K562 (cell line): ENCODE measurements at regions not wholly inside any gene's neighbourhood (a gene's known extent, or its start where the extent isn't known, plus 50 kb on each side); places are given as distances from the start of the nearest gene placed in this dataset.

ENCODE experiments used
- ATAC-seq: fragments of 200-7000 bp; cut with Tn5 transposase; 3 replicates; pipeline ENCODE4 v1.9.1; 2020; ENCODE audit warnings: moderate library complexity
- BruUV-seq: library from RNA; stranded (reverse); fragments of 400-500 nt; replicated peaks from 2 replicates; lab custom pipeline; 2021; lab: Mats Ljungman, UMichigan
- CTCF ChIA-PET: fragments of 300-600 bp; formaldehyde crosslinking; extraction: SDS; loops from one replicate; lab custom pipeline; 2021; ENCODE audit warnings: low intra/inter-chr PET ratio; lab: Yijun Ruan, JAX
- POLR2A ChIA-PET: fragments of 300-600, 350-650 bp; sonication (Branson Sonifier 250); formaldehyde crosslinking; extraction: SDS; loops from one replicate; lab custom pipeline; 2021; ENCODE audit warnings: antibody characterized with exemption, inconsistent platforms; lab: Yijun Ruan, JAX
- DNase-seq, 4 experiments: peaks; one replicate each; pipeline versions ENCODE4 v3.0.0 to v3.0.0-alpha.2; 2011 to 2018; ENCODE audit warnings: low spot score in 3 of 4, mixed read lengths in 3 of 4; ENCODE audit errors: extremely low read depth in 1 of 4
- FAIRE-seq: peaks from 2 replicates; lab custom pipeline; 2011; peaks lifted over from hg19 to GRCh38; lab: Jason Lieb, UNC
- H2AFZ ChIP-seq: 2 replicates; pipeline ENCODE4 v1.6.0; 2011; ENCODE audit warnings: low read depth, low read length, control low read depth, inconsistent platforms
- H3K27ac ChIP-seq: fragments of 200-600 bp; 3 replicates; pipeline ENCODE4 v1.8.0; 2011; ENCODE audit warnings: low read depth, mild to moderate bottlenecking, control low read depth, inconsistent platforms, low read length, moderate library complexity, mixed read lengths; ENCODE audit errors: extremely low read depth
- H3K27me3 ChIP-seq, 2 experiments: fragments of 300-600 bp in 1 of 2; 2 replicates in 1 of 2; 3 replicates in 1 of 2; pipeline versions ENCODE4 v1.6.0 to v1.8.0; 2011; ENCODE audit warnings: inconsistent platforms in 2 of 2, low read length in 2 of 2, mild to moderate bottlenecking in 1 of 2, mixed read lengths in 1 of 2, moderate library complexity in 1 of 2; ENCODE audit not compliant: control insufficient read depth in 2 of 2, insufficient read depth in 2 of 2
- H3K36me3 ChIP-seq: fragments of 300-600 bp; 3 replicates; pipeline ENCODE4 v1.8.0; 2011; ENCODE audit warnings: mild to moderate bottlenecking, low read length, inconsistent platforms; ENCODE audit not compliant: control insufficient read depth, insufficient read depth
- H3K4me1 ChIP-seq, 2 experiments: fragments of 200-600 bp in 1 of 2; replicated peaks in 1 of 2; 2 replicates in 1 of 2; 3 replicates in 1 of 2; pipeline versions ENCODE4 v1.5.1 to v1.8.0; 2011; ENCODE audit warnings: inconsistent platforms in 2 of 2, low read length in 2 of 2, mild to moderate bottlenecking in 1 of 2, mixed read lengths in 1 of 2, moderate library complexity in 1 of 2; ENCODE audit not compliant: control insufficient read depth in 2 of 2, insufficient read depth in 2 of 2
- H3K4me2 ChIP-seq: 2 replicates; pipeline ENCODE4 v1.6.1; 2011; ENCODE audit warnings: low read length, control low read depth, inconsistent platforms, mixed read lengths; ENCODE audit not compliant: insufficient read depth
- H3K4me3 ChIP-seq: fragments of 200-600 bp; sonication (generic), shearing (Covaris generic); 2 replicates; pipeline ENCODE4 v1.5.1; 2016; ENCODE audit warnings: control low read depth, inconsistent platforms
- H3K79me2 ChIP-seq: fragments of 200-600 bp; 3 replicates; pipeline ENCODE4 v1.8.0; 2011; ENCODE audit warnings: low read length, inconsistent platforms; ENCODE audit not compliant: control insufficient read depth, insufficient read depth
- H3K9ac ChIP-seq, 2 experiments: 2 replicates each; pipeline versions ENCODE4 v1.6.0 to v1.6.1; 2011; ENCODE audit warnings: low read depth in 2 of 2, low read length in 2 of 2, control low read depth in 1 of 2, inconsistent platforms in 1 of 2, mild to moderate bottlenecking in 1 of 2, mixed read lengths in 1 of 2; ENCODE audit not compliant: insufficient read depth in 1 of 2
- H3K9me1 ChIP-seq: one replicate; pipeline ENCODE4 v1.6.0; 2011; ENCODE audit warnings: inconsistent platforms, mild to moderate bottlenecking, low read length, moderate library complexity; ENCODE audit not compliant: control insufficient read depth, insufficient read depth
- H3K9me3 ChIP-seq: replicated peaks from 2 replicates; pipeline ENCODE4 v1.5.1; 2011; ENCODE audit warnings: low read depth, low read length, inconsistent platforms; ENCODE audit not compliant: control insufficient read depth, insufficient read depth
- H4K20me1 ChIP-seq: replicated peaks from 2 replicates; pipeline ENCODE4 v1.6.1; 2011; ENCODE audit warnings: low read length, inconsistent platforms, mixed read lengths; ENCODE audit not compliant: control insufficient read depth, insufficient read depth
- CREB3 ChIP-seq: fragments of 450-650 bp; conservative IDR thresholded peaks from 2 replicates; pipeline ENCODE4 v1.6.1; 2016; ENCODE audit warnings: missing genetic modification characterization, low read depth, mild to moderate bottlenecking, missing compliant biosample characterization, moderate library complexity
- EWSR1 ChIP-seq: fragments of 450-650 bp; IDR thresholded peaks from 2 replicates; pipeline ENCODE4 v1.6.1; 2018; ENCODE audit warnings: borderline replicate concordance, mild to moderate bottlenecking, low read depth, moderate library complexity; ENCODE audit not compliant: partially characterized antibody
- EZH2 ChIP-seq: IDR thresholded peaks from 2 replicates; pipeline ENCODE4 v1.6.1; 2012; ENCODE audit warnings: low read depth, mild to moderate bottlenecking, inconsistent platforms, low read length, borderline replicate concordance
- GTF2B ChIP-seq: IDR thresholded peaks from 2 replicates; pipeline ENCODE4 v1.6.1; 2011; ENCODE audit not compliant: insufficient read length; ENCODE audit errors: extremely low read depth
- ILF3 ChIP-seq: fragments of 450-650 bp; IDR thresholded peaks from 2 replicates; pipeline ENCODE4 v1.6.1; 2018; ENCODE audit warnings: antibody characterized with exemption, mild to moderate bottlenecking, moderate library complexity, borderline replicate concordance
- NCOA6 ChIP-seq: fragments of 450-650 bp; IDR thresholded peaks from 2 replicates; pipeline ENCODE4 v1.6.1; 2017; ENCODE audit warnings: mild to moderate bottlenecking
- NR0B1 ChIP-seq: fragments of 450-650 bp; IDR thresholded peaks from one replicate; pipeline ENCODE4 v1.6.1; 2018; ENCODE audit warnings: mild to moderate bottlenecking, moderate library complexity; ENCODE audit not compliant: partially characterized antibody
- RAD21 ChIP-seq, 2 experiments: fragments of 250-450 bp in 1 of 2; fragments of 450-650 bp in 1 of 2; sonication (Bioruptor Pico) in 1 of 2; formaldehyde crosslinking in 1 of 2; IDR thresholded peaks in 1 of 2; conservative IDR thresholded peaks in 1 of 2; 2 replicates each; pipeline versions ENCODE4 v1.4.0 to v1.8.0; 2020 to 2022; ENCODE audit warnings: mild to moderate bottlenecking in 2 of 2, moderate library complexity in 1 of 2
- RB1 ChIP-seq: fragments of 450-650 bp; IDR thresholded peaks from 2 replicates; pipeline ENCODE4 v1.6.1; 2017; ENCODE audit warnings: low read depth, mild to moderate bottlenecking
- RFX7 ChIP-seq: fragments of 250-450 bp; sonication (Bioruptor Pico); IDR thresholded peaks from 2 replicates; pipeline ENCODE4 v1.5.1; 2021; ENCODE audit warnings: mild to moderate bottlenecking
- SMARCB1 ChIP-seq: IDR thresholded peaks from 2 replicates; pipeline ENCODE4 v1.6.1; 2011; ENCODE audit warnings: improper control_type of control experiment, low read depth; ENCODE audit not compliant: insufficient read length
- ZBTB26 ChIP-seq: fragments of 450-650 bp; formaldehyde crosslinking; IDR thresholded peaks from 2 replicates; pipeline ENCODE4 v1.4.0; 2022; ENCODE audit warnings: missing genetic modification characterization
- ZNF143 ChIP-seq: sonication (generic); formaldehyde crosslinking; IDR thresholded peaks from 2 replicates; pipeline ENCODE4 v1.9.0; 2022; ENCODE audit warnings: mild to moderate bottlenecking, missing genetic modification reagents
- ZNF212 ChIP-seq: fragments of 450-650 bp; formaldehyde crosslinking; IDR thresholded peaks from 2 replicates; pipeline ENCODE4 v1.4.0; 2020; ENCODE audit warnings: mild to moderate bottlenecking
- WGBS: fragments of 100-300 bp; shearing (Covaris generic); methylation state at CpG from one replicate; pipeline ENCODE4 v1.1.6; 2016; ENCODE audit warnings: low coverage, mixed read lengths; ENCODE audit not compliant: insufficient coverage; ENCODE audit errors: missing lambda C conversion rate; 5-methylcytosine and 5-hydroxymethylcytosine counted together
- in situ Hi-C: fragments of 300-500 bp; cut with MboI; formaldehyde crosslinking; loops from 4 replicates; pipeline ENCODE4 v1.15.0; 2018; ENCODE audit warnings: inconsistent platforms, mixed read lengths
- intact Hi-C: fragments of 100-400 bp; cut with micrococcal nuclease; formaldehyde crosslinking; loops from 2 replicates; pipeline ENCODE4 v1.14.2; 2022

- TF ChIP-seq NR0B1 (no peak), EWSR1 (no peak), RAD21 (CRISPR knock-in tag; conservative IDR thresholded peaks at IDR 0.05 in 1 of 2, IDR thresholded peaks at IDR 0.05 in 1 of 2) (no peak), SMARCB1 (no peak)
Observed at GRCh38 chr13:59422646-59423045, 741.1 kb downstream of the DIAPH3 start (continued).

- Histone ChIP-seq H3K9me1 (no peaks in the 10 kb centered on the region), H3K27ac (no peak overlapping the region), H3K4me3 (no peak overlapping the region), H3K36me3 (no peaks in the 10 kb centered on the region), H3K9me3 (no peaks in the 10 kb centered on the region), H2AFZ (no peak overlapping the region), H3K79me2 (no peaks in the 10 kb centered on the region), H3K4me1 (no peaks in the 10 kb centered on the region), H3K9ac (no peak overlapping the region), H4K20me1 (no peaks in the 10 kb centered on the region), H3K4me2 (no peak overlapping the region), H3K27me3 (peaks cover 0 to 8% of the 10 kb centered on the region in 2 experiments; a peak in 1 of 5 replicates)
- intact Hi-C loops (no loop called here), in situ Hi-C loops (no loop called here)
- no TSS peak for BruUV-seq
- CTCF ChIA-PET = no interaction called here
- WGBS = 2% methylated on average over 4 of the region's 4 CpGs
- DNase-seq (no peak), FAIRE-seq (no peak), ATAC-seq (no peak)
- POLR2A ChIA-PET = interaction anchor here (0.8 kb wide), 1 partner anchor 25 kb away, joined by 3 read pairs; no protein-coding TSS in a partner anchor
- no peak for TF ChIP-seq ZNF143 (CRISPR knock-in tag)
- no peak for TF ChIP-seq CREB3 (tag)
- TF ChIP-seq EZH2 = no peak
- TF ChIP-seq ZBTB26 = no peak
- no peak for TF ChIP-seq ZNF212 (CRISPR knock-in tag)
- no peak for TF ChIP-seq GTF2B
- TF ChIP-seq RB1 = no peak
- TF ChIP-seq RFX7 (CRISPR knock-in tag) = no peak
- no peak for TF ChIP-seq ILF3
- no peak for TF ChIP-seq NCOA6
Observed at GRCh38 chr13:59423708-59424340, 739.9 kb downstream of the DIAPH3 start.
